ENCODE measurements at regions not wholly inside any gene's neighbourhood (a gene's known extent, or its start where the extent isn't known, plus 50 kb on each side); places are given as distances from the start of the nearest gene placed in this dataset.

- TF ChIP-seq, protein P1, sequence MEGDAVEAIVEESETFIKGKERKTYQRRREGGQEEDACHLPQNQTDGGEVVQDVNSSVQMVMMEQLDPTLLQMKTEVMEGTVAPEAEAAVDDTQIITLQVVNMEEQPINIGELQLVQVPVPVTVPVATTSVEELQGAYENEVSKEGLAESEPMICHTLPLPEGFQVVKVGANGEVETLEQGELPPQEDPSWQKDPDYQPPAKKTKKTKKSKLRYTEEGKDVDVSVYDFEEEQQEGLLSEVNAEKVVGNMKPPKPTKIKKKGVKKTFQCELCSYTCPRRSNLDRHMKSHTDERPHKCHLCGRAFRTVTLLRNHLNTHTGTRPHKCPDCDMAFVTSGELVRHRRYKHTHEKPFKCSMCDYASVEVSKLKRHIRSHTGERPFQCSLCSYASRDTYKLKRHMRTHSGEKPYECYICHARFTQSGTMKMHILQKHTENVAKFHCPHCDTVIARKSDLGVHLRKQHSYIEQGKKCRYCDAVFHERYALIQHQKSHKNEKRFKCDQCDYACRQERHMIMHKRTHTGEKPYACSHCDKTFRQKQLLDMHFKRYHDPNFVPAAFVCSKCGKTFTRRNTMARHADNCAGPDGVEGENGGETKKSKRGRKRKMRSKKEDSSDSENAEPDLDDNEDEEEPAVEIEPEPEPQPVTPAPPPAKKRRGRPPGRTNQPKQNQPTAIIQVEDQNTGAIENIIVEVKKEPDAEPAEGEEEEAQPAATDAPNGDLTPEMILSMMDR (IDR thresholded peaks at IDR 0.05; ENCODE audit: low read depth, low read length, poor library complexity, severe bottlenecking) = no peak
- no peak for TF ChIP-seq EZH2phosphoT487 (IDR thresholded peaks at IDR 0.05; ENCODE audit: borderline replicate concordance, low read length)
Observed at GRCh38 chr12:13570005-13570694, 373.6 kb downstream of the EMP1 start.
